Body of pancreas (tissue), 4 donors: ENCODE measurements at regions not wholly inside any gene's neighbourhood (a gene's known extent, or its start where the extent isn't known, plus 50 kb on each side); places are given as distances from the start of the nearest gene placed in this dataset.

Source experiments
- POLR2A ChIP-seq, 3 donors: fragments of 450-650 bp; IDR thresholded peaks; one replicate each; pipeline ENCODE4 v1.6.1; 2016; ENCODE audit warnings: antibody characterized with exemption in 3 of 3, mild to moderate bottlenecking in 2 of 3
- TF ChIP-seq, protein P1 (sequence below), 7 experiments: fragments of 450-650 bp in 4 of 7; fragments of 200-600 bp in 3 of 7; sonication (generic) in 3 of 7; IDR thresholded peaks; one replicate each; pipeline ENCODE4 v1.5.1; 2016 to 2019; ENCODE audit warnings: antibody characterized with exemption in 7 of 7

DNA sequence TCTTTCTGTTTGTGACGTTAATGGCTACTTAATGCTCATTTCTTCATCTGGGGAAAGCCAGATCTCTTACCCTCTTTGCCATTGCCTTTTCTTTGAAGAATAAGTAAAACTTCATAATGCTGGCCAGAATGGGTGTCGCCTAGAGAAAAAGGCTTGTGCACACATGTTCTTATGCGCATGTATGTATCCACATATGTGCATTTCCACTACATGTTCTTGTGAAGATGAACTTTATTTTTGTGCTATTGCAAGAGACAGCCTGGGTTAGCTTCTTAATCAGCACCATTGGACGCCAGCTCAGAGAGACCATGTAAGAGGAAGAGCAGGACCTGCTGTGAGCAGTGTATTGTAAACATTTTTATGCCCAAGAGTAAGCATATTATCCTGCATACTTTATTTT, 178.7 kb downstream of the SPRY1 start:
- TF ChIP-seq POLR2A (IDR thresholded peaks at IDR 0.05): no peak
- TF ChIP-seq, protein P1, sequence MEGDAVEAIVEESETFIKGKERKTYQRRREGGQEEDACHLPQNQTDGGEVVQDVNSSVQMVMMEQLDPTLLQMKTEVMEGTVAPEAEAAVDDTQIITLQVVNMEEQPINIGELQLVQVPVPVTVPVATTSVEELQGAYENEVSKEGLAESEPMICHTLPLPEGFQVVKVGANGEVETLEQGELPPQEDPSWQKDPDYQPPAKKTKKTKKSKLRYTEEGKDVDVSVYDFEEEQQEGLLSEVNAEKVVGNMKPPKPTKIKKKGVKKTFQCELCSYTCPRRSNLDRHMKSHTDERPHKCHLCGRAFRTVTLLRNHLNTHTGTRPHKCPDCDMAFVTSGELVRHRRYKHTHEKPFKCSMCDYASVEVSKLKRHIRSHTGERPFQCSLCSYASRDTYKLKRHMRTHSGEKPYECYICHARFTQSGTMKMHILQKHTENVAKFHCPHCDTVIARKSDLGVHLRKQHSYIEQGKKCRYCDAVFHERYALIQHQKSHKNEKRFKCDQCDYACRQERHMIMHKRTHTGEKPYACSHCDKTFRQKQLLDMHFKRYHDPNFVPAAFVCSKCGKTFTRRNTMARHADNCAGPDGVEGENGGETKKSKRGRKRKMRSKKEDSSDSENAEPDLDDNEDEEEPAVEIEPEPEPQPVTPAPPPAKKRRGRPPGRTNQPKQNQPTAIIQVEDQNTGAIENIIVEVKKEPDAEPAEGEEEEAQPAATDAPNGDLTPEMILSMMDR (IDR thresholded peaks at IDR 0.05): no peak
